ENCODE measurements at regions not wholly inside any gene's neighbourhood (a gene's known extent, or its start where the extent isn't known, plus 50 kb on each side); places are given as distances from the start of the nearest gene placed in this dataset.

- TF ChIP-seq ZNF512 (CRISPR knock-in tag; IDR thresholded peaks at IDR 0.05; ENCODE audit: borderline replicate concordance) (no peak), ZBTB43 (CRISPR knock-in tag; IDR thresholded peaks at IDR 0.05) (no peak), FOXP1 (CRISPR knock-in tag; IDR thresholded peaks at IDR 0.05; ENCODE audit: borderline replicate concordance) (no peak)
Observed at GRCh38 chr3:23062982-23063381, 140.1 kb upstream of the UBE2E2 start (continued).

DNA sequence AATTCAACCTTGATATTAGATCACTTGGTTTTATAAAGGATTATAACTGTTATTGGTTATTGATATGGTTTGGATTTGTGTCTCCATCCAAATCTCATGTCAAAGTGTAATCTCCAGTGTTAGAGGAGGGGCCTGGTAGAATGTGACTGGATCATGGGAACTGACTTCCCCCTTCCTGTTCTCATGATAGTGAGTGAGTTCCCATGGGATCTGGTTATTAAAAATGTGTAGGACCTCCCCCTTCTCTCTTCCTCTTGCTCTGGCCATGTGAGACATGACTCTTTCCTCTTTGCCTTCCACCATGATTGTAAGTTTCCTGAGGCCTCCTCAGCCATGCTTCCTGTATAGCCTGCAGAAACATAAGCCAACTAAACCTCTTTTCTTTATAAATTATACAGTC is 136.0 kb upstream of the UBE2E2 start:
- no peaks in the 10 kb centered on the region for H3K36me3 Mint-ChIP-seq
- H3K9me3 Mint-ChIP-seq = peaks cover 5% of the 10 kb centered on the region; the same call in 1 of the 2 replicates
- peaks cover 25% of the 10 kb centered on the region for H3K27me3 Mint-ChIP-seq (ENCODE audit: low read depth)
- ChIA-PET POLR2A (no interaction called here), CTCF (no interaction called here)
- H3K4me3 Mint-ChIP-seq = no peak overlapping the region
- DNase-seq (ENCODE audit: low spot score) (no peak), ATAC-seq (no peak)
- no peak for TF ChIP-seq NR1H2 (CRISPR knock-in tag; IDR thresholded peaks at IDR 0.05)
- TF ChIP-seq ZNF671 (CRISPR knock-in tag; IDR thresholded peaks at IDR 0.05) = no peak
- TF ChIP-seq HMGXB4 (CRISPR knock-in tag; IDR thresholded peaks at IDR 0.05) = no peak
- TF ChIP-seq ZNF416 (CRISPR knock-in tag; IDR thresholded peaks at IDR 0.05) = no peak
- no peak for TF ChIP-seq ZNF396 (CRISPR knock-in tag; IDR thresholded peaks at IDR 0.05; ENCODE audit: borderline replicate concordance)
- TF ChIP-seq MXD4 (CRISPR knock-in tag; IDR thresholded peaks at IDR 0.05; ENCODE audit: borderline replicate concordance) = no peak
- no peak for TF ChIP-seq PRRX2 (CRISPR knock-in tag; IDR thresholded peaks at IDR 0.05)
- no peak for TF ChIP-seq ZNF219 (CRISPR knock-in tag; IDR thresholded peaks at IDR 0.05; ENCODE audit: borderline replicate concordance)
- TF ChIP-seq ESRRA (CRISPR knock-in tag; IDR thresholded peaks at IDR 0.05; ENCODE audit: borderline replicate concordance) = no peak
- TF ChIP-seq ETV6 (CRISPR knock-in tag; IDR thresholded peaks at IDR 0.05) = no peak
- TF ChIP-seq ZNF512 (CRISPR knock-in tag; IDR thresholded peaks at IDR 0.05; ENCODE audit: borderline replicate concordance) = no peak
- no peak for TF ChIP-seq IRF2 (CRISPR knock-in tag; IDR thresholded peaks at IDR 0.05; ENCODE audit: borderline replicate concordance, low read depth)
- TF ChIP-seq HMGA2 (CRISPR knock-in tag; IDR thresholded peaks at IDR 0.05) = no peak
- TF ChIP-seq, protein P1, sequence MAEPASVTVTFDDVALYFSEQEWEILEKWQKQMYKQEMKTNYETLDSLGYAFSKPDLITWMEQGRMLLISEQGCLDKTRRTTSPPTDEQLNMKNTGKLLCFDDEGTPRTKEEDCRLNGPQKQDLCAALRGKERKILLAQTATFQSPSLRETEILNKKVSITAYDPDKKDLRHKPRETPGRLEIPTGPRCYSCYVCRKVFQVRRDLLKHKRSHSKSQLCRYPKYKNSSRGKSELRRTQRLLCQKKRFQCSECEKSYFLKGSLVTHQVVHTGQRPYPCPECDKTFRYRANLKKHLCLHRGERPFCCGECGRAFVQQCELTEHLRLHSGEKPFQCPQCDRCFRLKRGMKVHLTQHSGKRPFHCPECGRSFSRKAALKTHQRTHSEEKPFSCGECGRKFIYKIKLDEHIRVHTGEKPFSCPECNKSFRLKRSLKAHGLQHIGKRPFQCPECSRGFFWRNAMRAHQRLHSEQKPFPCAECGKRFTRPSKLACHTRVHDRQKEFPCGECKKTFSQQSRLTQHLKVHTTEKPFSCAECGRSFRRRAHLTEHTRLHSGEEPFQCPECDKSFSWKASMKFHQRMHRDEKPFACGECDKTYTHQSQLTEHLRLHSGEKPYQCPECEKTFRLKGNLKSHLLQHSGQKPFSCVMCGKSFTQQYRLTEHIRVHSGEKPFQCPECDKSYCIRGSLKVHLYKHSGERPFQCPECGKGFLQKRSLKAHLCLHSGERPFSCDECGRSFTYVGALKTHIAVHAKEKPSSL (CRISPR knock-in tag; conservative IDR thresholded peaks at IDR 0.05) = no peak
- no peak for TF ChIP-seq ELF4 (CRISPR knock-in tag; IDR thresholded peaks at IDR 0.05; ENCODE audit: low read depth)
- no peak for TF ChIP-seq TEAD4 (CRISPR knock-in tag; IDR thresholded peaks at IDR 0.05)
- TF ChIP-seq USF1 (CRISPR knock-in tag; IDR thresholded peaks at IDR 0.05) = no peak
- TF ChIP-seq JAZF1 (CRISPR knock-in tag; IDR thresholded peaks at IDR 0.05) = no peak
- TF ChIP-seq ZNF263 (CRISPR knock-in tag; IDR thresholded peaks at IDR 0.05; ENCODE audit: low read depth) = no peak
- TF ChIP-seq MYBL2 (CRISPR knock-in tag; IDR thresholded peaks at IDR 0.05) = no peak
- no peak overlapping the region for H3K27ac Mint-ChIP-seq
- H3K4me1 Mint-ChIP-seq = peaks cover 41% of the 10 kb centered on the region

Measured in WTC11 (cell line).